ELR (cell line): ENCODE measurements at regions not wholly inside any gene's neighbourhood (a gene's known extent, or its start where the extent isn't known, plus 50 kb on each side); places are given as distances from the start of the nearest gene placed in this dataset.
"Not testable (repeated sequence)": the region's sequence is repeated elsewhere in the genome, so short reads cannot be mapped to it uniquely, and the experiment has no call there.

Experiments
- DNase-seq: peaks from one replicate; pipeline ENCODE4 v3.0.0-alpha.2; 2015; ENCODE audit warnings: low read depth

- no peak for DNase-seq
Observed at GRCh38 chr6:128736780-128737179, 146.2 kb upstream of the LAMA2 start.

GRCh38 chr6:128731249-128732165, 151.4 kb upstream of the LAMA2 start:
- DNase-seq = peak; percentile 73

GRCh38 chr6:128727500-128727899, 155.4 kb upstream of the LAMA2 start:
- no peak for DNase-seq

GRCh38 chr6:128725271-128726233, 157.4 kb upstream of the LAMA2 start:
- peak; percentile 66 for DNase-seq

GRCh38 chr6:128724738-128725137, 158.2 kb upstream of the LAMA2 start:
- no peak for DNase-seq

GRCh38 chr6:128723667-128724066, 159.3 kb upstream of the LAMA2 start:
- DNase-seq = peak; percentile 77

GRCh38 chr6:128720891-128721290, 162.0 kb upstream of the LAMA2 start:
- no peak for DNase-seq

- DNase-seq = no peak
Observed at GRCh38 chr6:128719786-128720185, 163.2 kb upstream of the LAMA2 start.

GRCh38 chr6:128713461-128713860, 169.5 kb upstream of the LAMA2 start:
- peak; percentile 75 for DNase-seq

GRCh38 chr6:128712898-128713297, 170.0 kb upstream of the LAMA2 start:
- no peak for DNase-seq

GRCh38 chr6:128711149-128711548, 171.8 kb upstream of the LAMA2 start:
- no peak for DNase-seq

GRCh38 chr6:128710315-128710714, 172.6 kb upstream of the LAMA2 start:
- peak; percentile 50 for DNase-seq

- DNase-seq = no peak
Observed at GRCh38 chr6:128704601-128705000, 178.3 kb upstream of the LAMA2 start.

- DNase-seq = not testable (repeated sequence)
Observed at GRCh38 chr6:128703794-128704193, 179.1 kb upstream of the LAMA2 start.

GRCh38 chr6:128696691-128697689, 176.6 kb upstream of the PTPRK start:
- peak; percentile 92 for DNase-seq

GRCh38 chr6:128694303-128695009, 174.1 kb upstream of the PTPRK start:
- no peak for DNase-seq

- no peak for DNase-seq
Observed at GRCh38 chr6:128690063-128690462, 169.7 kb upstream of the PTPRK start.

- no peak for DNase-seq
Observed at GRCh38 chr6:128686084-128686483, 165.7 kb upstream of the PTPRK start.

- no peak for DNase-seq
Observed at GRCh38 chr6:128676456-128676855, 156.1 kb upstream of the PTPRK start.

GRCh38 chr6:128672023-128672422, 151.6 kb upstream of the PTPRK start:
- DNase-seq = no peak
